HAP-1 (cell line): ENCODE measurements at regions not wholly inside any gene's neighbourhood (a gene's known extent, or its start where the extent isn't known, plus 50 kb on each side); places are given as distances from the start of the nearest gene placed in this dataset.

Experiments used
- DNase-seq, 2 experiments: peaks; one replicate each; pipeline ENCODE4 v3.0.0-alpha.2; 2016 to 2020; ENCODE audit warnings: low spot score in 2 of 2
- H3K27me3 ChIP-seq: fragments of 250-450 bp; sonication (Bioruptor Pico); 2 replicates; pipeline ENCODE4 v1.5.1; 2020; ENCODE audit warnings: low read depth, mild to moderate bottlenecking, moderate library complexity
- H3K36me3 ChIP-seq: fragments of 250-450 bp; sonication (Bioruptor Pico); replicated peaks from 2 replicates; pipeline ENCODE4 v1.5.1; 2020; ENCODE audit warnings: mild to moderate bottlenecking
- H3K4me1 ChIP-seq: fragments of 250-450 bp; sonication (Bioruptor Pico); 2 replicates; pipeline ENCODE4 v1.5.1; 2020; ENCODE audit warnings: mild to moderate bottlenecking
- H3K4me3 ChIP-seq: fragments of 250-450 bp; sonication (Bioruptor Pico); 2 replicates; pipeline ENCODE4 v1.5.1; 2020; ENCODE audit warnings: mild to moderate bottlenecking, moderate library complexity
- H3K9me3 ChIP-seq: fragments of 250-450 bp; sonication (Bioruptor Pico); 2 replicates; pipeline ENCODE4 v1.5.1; 2020; ENCODE audit warnings: mild to moderate bottlenecking, moderate library complexity
- in situ Hi-C: fragments of 300-500 bp; cut with MboI; formaldehyde crosslinking; loops from 3 replicates; pipeline ENCODE4 v1.14.3; 2020; ENCODE audit warnings: low sequenced_read_pairs, inconsistent platforms, mixed read lengths

- Histone ChIP-seq H3K9me3 (no peaks in the 10 kb centered on the region), H3K36me3 (no peaks in the 10 kb centered on the region), H3K4me1 (no peaks in the 10 kb centered on the region), H3K27me3 (no peaks in the 10 kb centered on the region), H3K4me3 (no peak overlapping the region)
- DNase-seq: no peak
- in situ Hi-C loops: no loop called here
Observed at GRCh38 chr9:23220171-23220570, 605.9 kb downstream of the ELAVL2 start.

GRCh38 chr9:23220957-23221356 lies 605.1 kb downstream of the ELAVL2 start:
- Histone ChIP-seq H3K9me3 (no peaks in the 10 kb centered on the region), H3K4me3 (no peak overlapping the region), H3K27me3 (no peaks in the 10 kb centered on the region), H3K36me3 (no peaks in the 10 kb centered on the region), H3K4me1 (no peaks in the 10 kb centered on the region)
- in situ Hi-C loops: no loop called here
- DNase-seq: no peak

- Histone ChIP-seq H3K4me3 (no peak overlapping the region), H3K9me3 (no peaks in the 10 kb centered on the region), H3K36me3 (no peaks in the 10 kb centered on the region), H3K27me3 (no peaks in the 10 kb centered on the region), H3K4me1 (no peaks in the 10 kb centered on the region)
- in situ Hi-C loops: no loop called here
- no peak for DNase-seq
Observed at GRCh38 chr9:23229890-23230317, 596.1 kb downstream of the ELAVL2 start.

GRCh38 chr9:23232831-23233230 lies 593.2 kb downstream of the ELAVL2 start:
- in situ Hi-C loops: no loop called here
- H3K9me3 ChIP-seq: no peaks in the 10 kb centered on the region
- H3K4me3 ChIP-seq: no peak overlapping the region
- DNase-seq: no peak
- H3K36me3 ChIP-seq: no peaks in the 10 kb centered on the region
- H3K4me1 ChIP-seq: no peaks in the 10 kb centered on the region
- H3K27me3 ChIP-seq: no peaks in the 10 kb centered on the region

DNA sequence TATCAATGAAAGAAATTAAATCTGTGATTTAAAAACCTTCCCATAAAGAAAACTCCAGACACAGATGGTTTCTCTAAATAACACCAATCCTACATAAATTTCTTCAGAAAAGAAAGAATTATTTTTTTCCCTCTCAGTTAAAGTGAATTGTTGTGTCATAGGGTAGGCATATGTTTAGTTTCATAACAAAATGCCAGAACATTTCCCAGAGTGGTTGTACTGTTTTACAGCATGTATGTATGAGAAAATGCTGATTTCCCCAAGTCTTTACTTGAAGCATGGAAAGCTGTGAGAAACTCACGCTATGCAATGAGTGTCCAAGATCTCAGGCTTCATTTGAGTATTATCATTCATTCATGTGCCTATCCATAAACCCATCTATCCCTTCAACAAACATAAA lies 582.5 kb downstream of the ELAVL2 start:
- DNase-seq: no peak
- Histone ChIP-seq H3K9me3 (no peaks in the 10 kb centered on the region), H3K27me3 (no peaks in the 10 kb centered on the region), H3K4me3 (no peak overlapping the region), H3K36me3 (no peaks in the 10 kb centered on the region), H3K4me1 (no peaks in the 10 kb centered on the region)
- in situ Hi-C loops: no loop called here

DNA sequence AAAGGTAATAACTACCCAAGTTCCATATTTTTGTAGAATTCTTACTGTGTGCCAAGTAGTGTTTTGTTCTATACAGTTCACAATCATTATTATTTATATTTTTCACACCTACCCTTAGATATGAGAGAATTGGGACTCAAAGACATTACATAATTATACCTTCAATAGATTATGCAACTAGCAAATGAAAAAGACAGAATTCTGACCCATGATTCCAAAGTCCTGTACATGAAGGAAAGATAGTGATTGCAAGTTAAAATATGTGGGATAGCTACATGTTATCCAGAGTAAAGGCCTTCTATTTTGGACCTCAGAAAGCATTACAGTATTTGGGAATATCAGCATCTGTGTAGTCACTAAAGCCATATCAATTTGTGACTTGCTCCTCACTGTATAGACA lies 581.0 kb downstream of the ELAVL2 start:
- no peak overlapping the region for H3K4me3 ChIP-seq
- in situ Hi-C loops: no loop called here
- H3K36me3 ChIP-seq: no peaks in the 10 kb centered on the region
- no peaks in the 10 kb centered on the region for H3K9me3 ChIP-seq
- H3K4me1 ChIP-seq: no peaks in the 10 kb centered on the region
- no peaks in the 10 kb centered on the region for H3K27me3 ChIP-seq
- no peak for DNase-seq

DNA sequence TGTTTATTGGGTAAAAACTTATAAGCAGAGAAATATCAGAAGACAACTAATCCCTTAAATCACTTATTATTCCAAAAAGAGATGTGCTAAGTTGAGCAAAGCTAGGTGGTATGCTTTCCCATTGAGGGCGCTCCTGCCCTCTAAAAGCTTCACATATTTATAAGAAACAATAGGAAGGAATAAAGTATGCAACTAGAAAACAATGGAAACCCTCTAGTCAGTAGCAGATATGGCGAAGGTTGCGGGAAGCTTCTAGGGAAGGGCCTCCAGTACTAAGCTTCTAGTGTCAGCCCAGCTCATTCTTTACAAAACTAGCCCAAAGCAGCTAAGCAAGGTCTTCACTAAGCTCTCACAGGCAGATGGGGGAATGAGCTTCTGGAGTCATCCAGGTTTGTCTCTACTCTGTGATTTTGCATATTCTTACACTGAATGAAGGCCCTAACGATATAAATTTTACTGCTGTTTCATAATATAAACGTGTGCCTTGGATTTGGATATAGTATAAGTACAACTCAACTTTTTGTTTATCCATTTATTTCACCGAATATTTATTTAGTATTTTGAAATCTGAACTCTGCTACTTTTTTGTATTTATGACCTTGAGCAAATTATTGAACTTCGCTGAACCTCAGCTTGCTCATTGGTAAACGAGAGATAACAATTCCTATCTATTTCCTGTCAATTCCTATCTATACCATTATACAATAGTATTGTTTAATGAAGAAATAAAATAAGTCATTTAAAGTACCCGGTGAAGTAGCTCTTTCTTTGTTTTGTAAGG lies 571.4 kb downstream of the ELAVL2 start:
- peak in 1 of 2 experiments; percentile 19 for DNase-seq
- Histone ChIP-seq H3K4me1 (peaks cover 6% of the 10 kb centered on the region), H3K9me3 (no peaks in the 10 kb centered on the region), H3K27me3 (no peaks in the 10 kb centered on the region), H3K36me3 (no peaks in the 10 kb centered on the region), H3K4me3 (no peak overlapping the region)
- in situ Hi-C loops: no loop called here

GRCh38 chr9:23255346-23255745 lies 570.7 kb downstream of the ELAVL2 start:
- Histone ChIP-seq H3K9me3 (no peaks in the 10 kb centered on the region), H3K36me3 (no peaks in the 10 kb centered on the region), H3K4me3 (no peak overlapping the region), H3K27me3 (no peaks in the 10 kb centered on the region), H3K4me1 (peaks cover 6% of the 10 kb centered on the region)
- DNase-seq: no peak
- in situ Hi-C loops: no loop called here

DNA sequence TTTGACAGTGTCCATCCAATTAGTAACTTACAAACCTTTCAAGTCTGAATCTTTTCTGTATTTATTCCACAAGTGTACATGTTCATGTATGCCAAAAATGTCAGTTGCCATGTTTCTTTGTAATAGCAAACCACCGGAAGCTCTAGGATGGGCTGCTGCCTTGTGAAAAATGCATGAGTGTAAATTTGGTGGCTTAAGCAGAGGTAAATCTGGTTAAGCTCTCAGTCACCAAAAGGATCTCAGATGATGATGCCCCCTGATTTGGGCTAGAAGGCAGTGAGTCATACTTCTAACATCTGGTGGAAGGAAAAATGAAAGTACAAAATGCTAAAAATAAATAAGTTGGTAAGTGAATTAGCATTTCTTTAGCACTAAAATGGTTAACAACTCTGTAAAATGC lies 567.5 kb downstream of the ELAVL2 start:
- in situ Hi-C loops: no loop called here
- DNase-seq: no peak
- Histone ChIP-seq H3K4me1 (peaks cover 6% of the 10 kb centered on the region), H3K27me3 (no peaks in the 10 kb centered on the region), H3K4me3 (no peak overlapping the region), H3K9me3 (no peaks in the 10 kb centered on the region), H3K36me3 (no peaks in the 10 kb centered on the region)

- in situ Hi-C loops: no loop called here
- H3K27me3 ChIP-seq: no peaks in the 10 kb centered on the region
- H3K4me3 ChIP-seq: no peak overlapping the region
- no peaks in the 10 kb centered on the region for H3K9me3 ChIP-seq
- DNase-seq: no peak
- H3K4me1 ChIP-seq: no peaks in the 10 kb centered on the region
- H3K36me3 ChIP-seq: no peaks in the 10 kb centered on the region
Observed at GRCh38 chr9:23278561-23278960, 547.5 kb downstream of the ELAVL2 start.

DNA sequence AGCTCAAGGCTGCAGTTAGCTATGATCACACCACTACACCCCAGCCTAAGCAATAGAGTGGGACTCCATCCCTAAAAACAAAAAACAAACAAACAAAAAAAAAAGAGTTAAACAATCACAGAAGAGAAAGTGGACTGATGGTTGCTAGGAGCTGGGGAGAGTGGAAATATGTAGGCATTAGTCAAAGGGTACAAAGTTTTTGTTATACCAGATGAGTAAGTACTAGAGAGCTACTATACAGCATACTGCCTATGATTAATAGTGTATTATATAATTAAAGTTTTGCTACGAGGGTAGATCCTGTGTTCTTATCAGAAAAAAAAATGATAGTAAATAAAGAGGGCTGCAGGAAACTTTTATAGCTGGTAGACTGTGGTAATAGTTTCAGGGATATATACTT lies 538.6 kb downstream of the ELAVL2 start:
- no peak overlapping the region for H3K4me3 ChIP-seq
- in situ Hi-C loops: no loop called here
- DNase-seq: no peak
- H3K36me3 ChIP-seq: no peaks in the 10 kb centered on the region
- peaks cover 8% of the 10 kb centered on the region for H3K4me1 ChIP-seq
- no peaks in the 10 kb centered on the region for H3K27me3 ChIP-seq
- no peaks in the 10 kb centered on the region for H3K9me3 ChIP-seq

GRCh38 chr9:23288545-23288944 lies 537.5 kb downstream of the ELAVL2 start:
- in situ Hi-C loops: no loop called here
- H3K4me3 ChIP-seq: no peak overlapping the region
- H3K36me3 ChIP-seq: no peaks in the 10 kb centered on the region
- DNase-seq: peak in 1 of 2 experiments; percentile 28
- H3K4me1 ChIP-seq: peaks cover 8% of the 10 kb centered on the region
- no peaks in the 10 kb centered on the region for H3K9me3 ChIP-seq
- H3K27me3 ChIP-seq: no peaks in the 10 kb centered on the region

DNA sequence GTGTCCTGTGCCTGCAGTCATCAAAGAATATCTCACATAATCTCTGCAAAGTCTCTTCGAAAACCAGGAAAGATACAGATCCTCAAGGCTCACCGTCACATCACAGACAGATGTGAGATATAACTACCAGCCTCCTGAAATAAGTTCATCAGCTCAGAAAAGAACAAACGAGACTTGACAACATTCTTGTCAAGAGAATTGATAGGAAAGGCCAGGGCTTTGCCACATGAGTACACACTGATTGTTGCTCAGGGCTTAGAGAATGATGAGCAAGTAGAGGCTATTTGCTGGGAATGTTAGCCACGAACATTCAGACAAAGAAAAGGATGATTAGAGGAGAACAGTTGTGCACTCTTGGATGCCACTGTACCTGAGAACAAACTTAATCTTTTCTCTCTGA lies 535.1 kb downstream of the ELAVL2 start:
- Histone ChIP-seq H3K9me3 (no peaks in the 10 kb centered on the region), H3K27me3 (no peaks in the 10 kb centered on the region), H3K36me3 (no peaks in the 10 kb centered on the region), H3K4me1 (peaks cover 8% of the 10 kb centered on the region), H3K4me3 (no peak overlapping the region)
- in situ Hi-C loops: no loop called here
- DNase-seq: no peak

DNA sequence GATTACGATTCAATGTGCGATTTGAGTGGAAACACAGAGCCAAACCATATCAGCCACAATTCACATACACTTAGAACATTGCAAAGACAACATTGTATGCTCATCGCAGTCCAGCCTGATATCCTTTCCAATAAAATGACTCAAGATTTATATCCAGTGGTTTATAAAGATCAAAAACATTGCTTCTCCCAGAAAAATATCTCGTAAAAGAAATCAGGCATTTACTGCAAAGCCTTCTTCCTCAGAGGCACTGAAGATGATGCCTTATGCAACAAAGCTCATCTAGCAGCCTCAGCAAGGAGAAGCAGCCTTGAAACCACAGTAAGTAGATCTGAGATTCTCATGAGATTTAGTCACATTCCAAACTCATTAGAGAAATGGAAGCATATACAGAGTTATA lies 523.8 kb downstream of the ELAVL2 start:
- Histone ChIP-seq H3K4me3 (no peak overlapping the region), H3K27me3 (no peaks in the 10 kb centered on the region)
- in situ Hi-C loops: no loop called here

GRCh38 chr9:23306731-23307130 lies 519.3 kb downstream of the ELAVL2 start:
- no peak overlapping the region for H3K4me3 ChIP-seq

More for the DNA sequence above, 523.8 kb downstream of the ELAVL2 start:
- Histone ChIP-seq H3K9me3 (no peaks in the 10 kb centered on the region), H3K4me1 (no peaks in the 10 kb centered on the region), H3K36me3 (no peaks in the 10 kb centered on the region)
- no peak for DNase-seq

More at GRCh38 chr9:23306731-23307130, 519.3 kb downstream of the ELAVL2 start:
- in situ Hi-C loops: no loop called here
- H3K27me3 ChIP-seq: no peaks in the 10 kb centered on the region
- no peaks in the 10 kb centered on the region for H3K4me1 ChIP-seq
- H3K36me3 ChIP-seq: no peaks in the 10 kb centered on the region
- DNase-seq: no peak
- no peaks in the 10 kb centered on the region for H3K9me3 ChIP-seq
